Colonic mucosa (tissue), 4 donors: ENCODE measurements at regions not wholly inside any gene's neighbourhood (a gene's known extent, or its start where the extent isn't known, plus 50 kb on each side); places are given as distances from the start of the nearest gene placed in this dataset.

ENCODE experiments used
- DNase-seq: peaks from one replicate; pipeline ENCODE4 v3.0.0-alpha.2; 2020
- H3K27ac ChIP-seq: fragments of 200-600 bp; one replicate; pipeline ENCODE4 v1.8.0; 2021
- H3K27me3 ChIP-seq: fragments of 200-600 bp; one replicate; pipeline ENCODE4 v1.8.0; 2021
- H3K36me3 ChIP-seq: fragments of 200-600 bp; one replicate; pipeline ENCODE4 v1.8.0; 2021
- H3K4me1 ChIP-seq: fragments of 200-600 bp; one replicate; pipeline ENCODE4 v1.8.0; 2021; ENCODE audit warnings: mild to moderate bottlenecking
- H3K4me3 ChIP-seq: fragments of 200-600 bp; one replicate; pipeline ENCODE4 v1.8.0; 2021
- H3K9ac ChIP-seq, 2 donors: one replicate each; pipeline ENCODE4 v1.7.0; 2013; ENCODE audit warnings: control low read depth in 2 of 2, low read depth in 2 of 2, low read length in 2 of 2
- H3K9me3 ChIP-seq: fragments of 200-600 bp; one replicate; pipeline ENCODE4 v1.8.0; 2021
- CTCF ChIP-seq: fragments of 200-600 bp; IDR thresholded peaks from one replicate; pipeline ENCODE4 v1.8.0; 2022; ENCODE audit warnings: antibody characterized with exemption, mild to moderate bottlenecking
- intact Hi-C: fragments of 100-400 bp; cut with DNase I; formaldehyde crosslinking; loops from one replicate; pipeline ENCODE4 v1.14.1; 2022
- donor health status: healthy.
- donor health status: DM: no; HTN: no; CAD: no.
- donor health status: DM: no; HTN: no; CAD: no.

GRCh38 chr22:27477171-27477570 lies 324.4 kb downstream of the MN1 start:
- Histone ChIP-seq H3K27me3 (no peaks in the 10 kb centered on the region), H3K36me3 (no peaks in the 10 kb centered on the region), H3K4me1 (no peaks in the 10 kb centered on the region), H3K9me3 (no peaks in the 10 kb centered on the region), H3K27ac (no peak overlapping the region), H3K4me3 (no peak overlapping the region), H3K9ac (no peak overlapping the region)
- no peak for DNase-seq
- no peak for TF ChIP-seq CTCF
- intact Hi-C loops: no loop called here

DNA sequence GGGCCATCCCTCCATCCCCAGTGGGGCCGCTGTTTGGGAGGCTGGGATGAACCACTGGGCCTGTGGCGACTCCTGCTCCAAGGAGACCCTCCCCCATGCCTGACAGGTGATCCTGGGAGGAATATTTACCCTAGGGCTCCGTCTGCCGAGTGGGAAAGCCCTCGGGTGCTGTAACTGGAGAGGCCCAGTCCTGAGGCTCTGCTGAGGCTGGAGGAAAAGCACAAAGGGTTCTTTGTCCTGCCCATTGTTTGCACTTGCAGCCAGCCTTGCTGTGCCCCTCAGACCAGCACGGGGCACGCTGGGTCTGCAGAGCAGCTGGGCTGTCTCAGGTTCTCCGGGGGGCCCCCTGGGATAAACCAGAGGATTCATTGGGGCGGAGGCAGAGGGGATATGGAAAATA lies 321.1 kb downstream of the MN1 start:
- intact Hi-C loops: no loop called here
- no peak overlapping the region for H3K4me3 ChIP-seq
- H3K27ac ChIP-seq: no peak overlapping the region
- no peak for DNase-seq
- H3K4me1 ChIP-seq: no peaks in the 10 kb centered on the region
- H3K9ac ChIP-seq: no peak overlapping the region
- TF ChIP-seq CTCF: no peak
- H3K27me3 ChIP-seq: no peaks in the 10 kb centered on the region
- no peaks in the 10 kb centered on the region for H3K9me3 ChIP-seq
- no peaks in the 10 kb centered on the region for H3K36me3 ChIP-seq

DNA sequence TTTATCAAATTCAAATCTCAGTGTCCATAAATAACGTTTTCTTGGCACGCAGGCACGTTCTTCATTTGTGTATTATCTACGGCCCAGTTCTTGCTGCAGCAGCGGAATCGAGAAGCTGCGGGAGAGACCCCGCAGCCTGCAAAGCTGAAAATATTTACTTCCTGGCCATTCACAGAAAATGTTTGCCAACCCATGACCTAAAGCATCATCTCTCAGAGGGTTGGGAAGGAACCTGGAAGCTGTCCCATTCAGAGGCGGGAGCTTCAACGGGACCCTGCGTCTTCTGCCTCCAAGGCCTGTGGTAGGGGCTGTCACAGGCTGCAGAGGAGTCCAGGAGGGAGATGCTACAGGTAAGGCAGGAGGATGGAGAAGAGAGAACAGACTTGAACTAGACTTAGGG lies 319.2 kb downstream of the MN1 start:
- intact Hi-C loops: no loop called here

GRCh38 chr22:27483095-27483785 lies 318.3 kb downstream of the MN1 start:
- peaks cover 3% of the 10 kb centered on the region for H3K4me1 ChIP-seq
- no peak overlapping the region for H3K27ac ChIP-seq
- no peak for TF ChIP-seq CTCF
- intact Hi-C loops: no loop called here
- H3K36me3 ChIP-seq: no peaks in the 10 kb centered on the region
- no peak overlapping the region for H3K9ac ChIP-seq
- no peak for DNase-seq
- H3K4me3 ChIP-seq: no peak overlapping the region
- no peaks in the 10 kb centered on the region for H3K9me3 ChIP-seq
- no peaks in the 10 kb centered on the region for H3K27me3 ChIP-seq

More for the DNA sequence above, 319.2 kb downstream of the MN1 start:
- Histone ChIP-seq H3K27ac (no peak overlapping the region), H3K4me1 (no peaks in the 10 kb centered on the region), H3K9ac (no peak overlapping the region), H3K27me3 (no peaks in the 10 kb centered on the region), H3K36me3 (no peaks in the 10 kb centered on the region), H3K4me3 (no peak overlapping the region), H3K9me3 (no peaks in the 10 kb centered on the region)
- DNase-seq: no peak
- TF ChIP-seq CTCF: no peak

DNA sequence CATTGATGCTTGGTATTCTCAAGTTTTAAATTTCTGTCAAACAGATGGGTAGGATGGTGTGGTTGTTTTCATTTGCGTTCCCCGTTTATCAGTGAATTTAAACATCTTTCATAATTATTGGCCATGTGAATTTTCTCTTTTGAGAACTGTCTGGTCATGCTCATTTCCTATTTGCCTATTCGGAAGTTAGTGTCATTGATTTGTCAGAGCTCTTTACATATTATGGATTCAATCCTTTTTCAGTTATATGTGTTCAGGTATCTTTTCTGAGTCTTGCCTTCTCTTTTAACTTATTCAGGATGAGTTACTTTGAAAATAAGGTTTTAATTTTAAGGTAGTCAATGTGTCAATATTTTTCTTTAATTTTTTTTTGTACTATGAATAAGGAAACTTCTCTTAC lies 315.7 kb downstream of the MN1 start:
- no peaks in the 10 kb centered on the region for H3K27me3 ChIP-seq
- H3K27ac ChIP-seq: no peak overlapping the region
- no peaks in the 10 kb centered on the region for H3K36me3 ChIP-seq
- H3K9me3 ChIP-seq: no peaks in the 10 kb centered on the region
- no peak for TF ChIP-seq CTCF
- H3K4me1 ChIP-seq: peaks cover 11% of the 10 kb centered on the region
- no peak overlapping the region for H3K9ac ChIP-seq
- H3K4me3 ChIP-seq: no peak overlapping the region
- DNase-seq: no peak
- intact Hi-C loops: no loop called here
